H1 (cell line): ENCODE measurements at regions not wholly inside any gene's neighbourhood (a gene's known extent, or its start where the extent isn't known, plus 50 kb on each side); places are given as distances from the start of the nearest gene placed in this dataset.

ENCODE experiments used
- CTCF ChIA-PET: fragments of 300-600 bp; sonication (Branson Sonifier 250); formaldehyde crosslinking; loops from one replicate; lab custom pipeline; 2021; ENCODE audit not compliant: partially characterized antibody; lab: Charles Lee
- POLR2A ChIA-PET: fragments of 300-600 bp; sonication (Branson Sonifier 250); formaldehyde crosslinking; loops from one replicate; lab custom pipeline; 2021; ENCODE audit warnings: inconsistent platforms; ENCODE audit not compliant: partially characterized antibody; lab: Charles Lee
- DNase-seq, 2 experiments: peaks; one replicate each; pipeline versions ENCODE4 v3.0.0 to v3.0.0-alpha.2; 2010 to 2022; ENCODE audit warnings: low spot score in 2 of 2, low read depth in 1 of 2, mixed read lengths in 1 of 2
- FAIRE-seq: peaks from 2 replicates; lab custom pipeline; 2011; peaks lifted over from hg19 to GRCh38; lab: Jason Lieb, UNC
- H2AFZ ChIP-seq: 2 replicates; pipeline ENCODE4 v1.8.1; 2012; ENCODE audit warnings: low read length, inconsistent platforms
- H2AK5ac ChIP-seq: 2 replicates; pipeline ENCODE4 v1.6.1; 2013; ENCODE audit warnings: low read depth, low read length
- H2BK120ac ChIP-seq: replicated peaks from 2 replicates; pipeline ENCODE3; 2013; ENCODE audit warnings: low read depth, low read length, inconsistent platforms
- H2BK12ac ChIP-seq: 2 replicates; pipeline ENCODE4 v1.6.1; 2013; ENCODE audit warnings: low read depth, low read length
- H2BK15ac ChIP-seq: 2 replicates; pipeline ENCODE4 v1.6.1; 2013; ENCODE audit warnings: low read length
- H2BK20ac ChIP-seq: 2 replicates; pipeline ENCODE4 v1.6.1; 2013; ENCODE audit warnings: low read length
- H2BK5ac ChIP-seq: 2 replicates; pipeline ENCODE4 v1.6.1; 2013; ENCODE audit warnings: low read depth, low read length
- H3K14ac ChIP-seq: 2 replicates; pipeline ENCODE4 v1.6.1; 2013; ENCODE audit warnings: inconsistent platforms; ENCODE audit not compliant: insufficient read length
- H3K18ac ChIP-seq: 2 replicates; pipeline ENCODE4 v1.6.1; 2013; ENCODE audit warnings: low read length; ENCODE audit errors: extremely low read depth
- H3K23ac ChIP-seq: 2 replicates; pipeline ENCODE4 v1.6.1; 2013; ENCODE audit warnings: inconsistent platforms; ENCODE audit not compliant: insufficient read length
- H3K23me2 ChIP-seq: 2 replicates; pipeline ENCODE4 v1.6.1; 2013; ENCODE audit warnings: low read depth, low read length
- H3K27ac ChIP-seq: 2 replicates; pipeline ENCODE4 v1.6.1; 2011; ENCODE audit warnings: low read depth, low read length, inconsistent platforms
- H3K27me3 ChIP-seq, 4 experiments: replicated peaks in 1 of 4; 1 replicate in 1 of 4; 2 replicates in 3 of 4; pipeline versions ENCODE4 v1.6.1 to v1.8.1; 2011 to 2013; ENCODE audit warnings: low read length in 3 of 4, mild to moderate bottlenecking in 3 of 4, inconsistent platforms in 2 of 4, mixed read lengths in 2 of 4, moderate library complexity in 1 of 4; ENCODE audit not compliant: control insufficient read depth in 3 of 4, insufficient read depth in 3 of 4; ENCODE audit errors: extremely low read depth in 1 of 4
- H3K36me3 ChIP-seq, 4 experiments: 2 replicates each; pipeline versions ENCODE4 v1.6.1 to v1.8.1; 2011 to 2013; ENCODE audit warnings: mild to moderate bottlenecking in 4 of 4, low read length in 3 of 4, moderate library complexity in 2 of 4, control low read depth in 1 of 4, inconsistent platforms in 1 of 4; ENCODE audit not compliant: insufficient read depth in 4 of 4, control insufficient read depth in 2 of 4
- H3K4ac ChIP-seq: replicated peaks from 2 replicates; pipeline ENCODE3; 2013; ENCODE audit warnings: low read length, low read depth, mixed read lengths, inconsistent platforms; ENCODE audit not compliant: insufficient read length
- H3K4me1 ChIP-seq, 4 experiments: replicated peaks in 1 of 4; 1 replicate in 1 of 4; 2 replicates in 3 of 4; pipeline versions ENCODE4 v1.6.1 to v1.8.1; 2011 to 2013; ENCODE audit warnings: low read length in 3 of 4, inconsistent platforms in 2 of 4, mixed read lengths in 1 of 4; ENCODE audit not compliant: insufficient read depth in 4 of 4, control insufficient read depth in 3 of 4
- H3K4me2 ChIP-seq, 2 experiments: 2 replicates each; pipeline versions ENCODE4 v1.6.1 to v1.8.1; 2011 to 2013; ENCODE audit warnings: low read depth in 2 of 2, low read length in 2 of 2, control low read depth in 1 of 2, inconsistent platforms in 1 of 2, mild to moderate bottlenecking in 1 of 2; ENCODE audit not compliant: insufficient read depth in 1 of 2
- H3K4me3 ChIP-seq, 4 experiments: fragments of 200-600, 300-600 bp in 1 of 4; sonication (generic), shearing (Covaris generic), sonication (Bioruptor Twin) in 1 of 4; 2 replicates each; pipeline versions ENCODE4 v1.5.1 to v1.8.1; 2011 to 2016; ENCODE audit warnings: low read length in 4 of 4, low read depth in 3 of 4, control low read depth in 2 of 4, inconsistent platforms in 2 of 4, mild to moderate bottlenecking in 2 of 4, mixed read lengths in 1 of 4, moderate library complexity in 1 of 4; ENCODE audit not compliant: insufficient read depth in 2 of 4; ENCODE audit errors: extremely low read depth in 1 of 4
- H3K56ac ChIP-seq: replicated peaks from 2 replicates; pipeline ENCODE3; 2013; ENCODE audit warnings: low read depth, mild to moderate bottlenecking, mixed read lengths, low read length, inconsistent platforms; ENCODE audit not compliant: insufficient read length
- H3K79me1 ChIP-seq: 2 replicates; pipeline ENCODE4 v1.6.1; 2013; ENCODE audit warnings: low read depth, low read length, control low read depth
- H3K79me2 ChIP-seq, 2 experiments: 2 replicates each; pipeline versions ENCODE4 v1.6.1 to v1.8.1; 2012 to 2013; ENCODE audit warnings: low read length in 2 of 2, mild to moderate bottlenecking in 2 of 2, inconsistent platforms in 1 of 2; ENCODE audit not compliant: insufficient read depth in 2 of 2, control insufficient read depth in 1 of 2
- H3K9ac ChIP-seq, 4 experiments: replicated peaks in 1 of 4; 1 replicate in 1 of 4; 2 replicates in 3 of 4; pipeline versions ENCODE4 v1.6.1 to v1.8.1; 2011 to 2013; ENCODE audit warnings: low read depth in 3 of 4, low read length in 3 of 4, control low read depth in 2 of 4, mild to moderate bottlenecking in 2 of 4, moderate library complexity in 2 of 4, inconsistent platforms in 1 of 4; ENCODE audit errors: extremely low read depth in 1 of 4
- H3K9me3 ChIP-seq, 2 experiments: 2 replicates each; pipeline versions ENCODE4 v1.6.1 to v1.8.1; 2012 to 2013; ENCODE audit warnings: mild to moderate bottlenecking in 2 of 2, moderate library complexity in 2 of 2, control low read depth in 1 of 2, inconsistent platforms in 1 of 2, low read depth in 1 of 2, low read length in 1 of 2, mixed read lengths in 1 of 2; ENCODE audit not compliant: insufficient read depth in 2 of 2
- H4K20me1 ChIP-seq, 2 experiments: replicated peaks in 1 of 2; 2 replicates each; pipeline versions ENCODE3 to v1.8.1; 2011 to 2013; ENCODE audit warnings: inconsistent platforms in 2 of 2, low read length in 2 of 2, mild to moderate bottlenecking in 1 of 2; ENCODE audit not compliant: insufficient read depth in 2 of 2, control insufficient read depth in 1 of 2
- H4K5ac ChIP-seq: 2 replicates; pipeline ENCODE4 v1.6.1; 2013; ENCODE audit warnings: low read length, low read depth, mixed read lengths, inconsistent platforms; ENCODE audit not compliant: insufficient read length
- H4K8ac ChIP-seq: 2 replicates; pipeline ENCODE4 v1.8.0; 2013; ENCODE audit warnings: mild to moderate bottlenecking, moderate library complexity, low read length, inconsistent platforms; ENCODE audit not compliant: insufficient read depth; ENCODE audit errors: extremely low read depth
- H4K91ac ChIP-seq: replicated peaks from 2 replicates; pipeline ENCODE3; 2013; ENCODE audit warnings: low read length, mixed read lengths, inconsistent platforms; ENCODE audit not compliant: insufficient read length
- MAFK ChIP-seq: IDR thresholded peaks from 2 replicates; pipeline ENCODE4 v1.6.1; 2012; ENCODE audit warnings: low read depth, mild to moderate bottlenecking, improper control_type of control experiment, low read length
- TAF7 ChIP-seq: optimal IDR thresholded peaks from 2 replicates; pipeline ENCODE3; 2011; ENCODE audit warnings: low read depth, mild to moderate bottlenecking, inconsistent platforms, low read length, moderate library complexity, borderline replicate concordance
- WGBS, 2 experiments: shearing (Covaris generic) in 1 of 2; methylation state at CpG; one replicate each; pipeline versions ENCODE4 v1.1.6 to v1.1.7; 2013 to 2015; ENCODE audit warnings: low lambda C conversion rate in 2 of 2, mixed read lengths in 2 of 2, inconsistent platforms in 1 of 2, low coverage in 1 of 2, missing lambda C conversion rate in 1 of 2; ENCODE audit not compliant: insufficient replicate concordance in 2 of 2, insufficient coverage in 1 of 2, insufficient read length in 1 of 2; ENCODE audit errors: extremely low coverage in 1 of 2, missing lambda C conversion rate in 1 of 2; 5-methylcytosine and 5-hydroxymethylcytosine counted together

GRCh38 chr6:77105091-77105490 lies 358.2 kb downstream of the HTR1B start:
- no peaks in the 10 kb centered on the region for H3K79me2 ChIP-seq
- no peak for TF ChIP-seq TAF7
- TF ChIP-seq MAFK = no peak
- no peak overlapping the region for H2AFZ ChIP-seq
- CTCF ChIA-PET = no interaction called here
- H2BK120ac ChIP-seq = no peak overlapping the region
- peaks cover 0 to 4% (median under 1%) of the 10 kb centered on the region in 4 experiments; a peak in 1 of 7 replicates for H3K4me1 ChIP-seq
- WGBS, 2 experiments = 82% methylated on average over 2 of the region's 2 CpGs; no CpG with 5 or more reads in 1 of the 2 experiments
- POLR2A ChIA-PET = no interaction called here
- no peak overlapping the region for H3K4me3 ChIP-seq
- H4K5ac ChIP-seq = no peak overlapping the region
- H3K4me2 ChIP-seq = no peak overlapping the region
- H3K27ac ChIP-seq = no peak overlapping the region
- no peak overlapping the region for H2AK5ac ChIP-seq
- no peak overlapping the region for H4K8ac ChIP-seq
- FAIRE-seq = no peak
- no peak overlapping the region for H3K9ac ChIP-seq
- H3K79me1 ChIP-seq = no peaks in the 10 kb centered on the region
- H3K23me2 ChIP-seq = no peaks in the 10 kb centered on the region
- no peak overlapping the region for H3K56ac ChIP-seq
- H2BK15ac ChIP-seq = no peak overlapping the region
- no peak overlapping the region for H3K14ac ChIP-seq
- no peak overlapping the region for H3K4ac ChIP-seq
- no peaks in the 10 kb centered on the region for H3K9me3 ChIP-seq
- H3K36me3 ChIP-seq = no peaks in the 10 kb centered on the region
- no peak overlapping the region for H3K18ac ChIP-seq
- H3K23ac ChIP-seq = no peak overlapping the region
- no peak overlapping the region for H4K91ac ChIP-seq
- no peak for DNase-seq
- H4K20me1 ChIP-seq = no peaks in the 10 kb centered on the region
- H2BK5ac ChIP-seq = no peak overlapping the region
- no peak overlapping the region for H2BK12ac ChIP-seq
- H2BK20ac ChIP-seq = no peak overlapping the region
- no peaks in the 10 kb centered on the region for H3K27me3 ChIP-seq
